PC-3 (cell line): ENCODE measurements at regions not wholly inside any gene's neighbourhood (a gene's known extent, or its start where the extent isn't known, plus 50 kb on each side); places are given as distances from the start of the nearest gene placed in this dataset.

Source experiments
- CTCF ChIP-seq: fragments of 300-600 bp; sonication (generic); conservative IDR thresholded peaks from 2 replicates; pipeline ENCODE4 v1.5.1; 2017; ENCODE audit warnings: antibody characterized with exemption, low read depth, mild to moderate bottlenecking, low read length
- EZH2 ChIP-seq: fragments of 300-600 bp; sonication (generic); IDR thresholded peaks from one replicate; pipeline ENCODE4 v1.6.1; 2017; ENCODE audit warnings: antibody characterized with exemption, mild to moderate bottlenecking, low read length; ENCODE audit not compliant: unreplicated experiment

GRCh38 chr4:74625981-74626380 lies 168.3 kb downstream of the BTC start:
- TF ChIP-seq CTCF (no peak), EZH2 (no peak)
